WTC11 (cell line): ENCODE measurements at regions not wholly inside any gene's neighbourhood (a gene's known extent, or its start where the extent isn't known, plus 50 kb on each side); places are given as distances from the start of the nearest gene placed in this dataset.

Experiments used
- ATAC-seq: fragments of 200-7000 bp; cut with Tn5 transposase; 2 replicates; pipeline ENCODE4 v1.10.0; 2021; ENCODE audit warnings: mild to moderate bottlenecking, moderate library complexity
- CTCF ChIA-PET: fragments of 300-600 bp; sonication (Branson Sonifier 250); formaldehyde crosslinking; loops from one replicate; lab custom pipeline; 2021; ENCODE audit warnings: antibody characterized with exemption; lab: Charles Lee
- POLR2A ChIA-PET: fragments of 350-600 bp; sonication (Branson Sonifier 250); formaldehyde crosslinking; loops from one replicate; lab custom pipeline; 2021; ENCODE audit warnings: antibody characterized with exemption; lab: Charles Lee
- DNase-seq: peaks from one replicate; pipeline ENCODE4 v3.0.0; 2021; ENCODE audit warnings: low spot score
- H3K27ac Mint-ChIP-seq: 2 replicates; pipeline ENCODE4 v1.8.0; 2021; ENCODE audit warnings: mixed read lengths
- H3K27me3 Mint-ChIP-seq: 2 replicates; pipeline ENCODE4 v1.8.0; 2021; ENCODE audit warnings: low read depth, mild to moderate bottlenecking, moderate library complexity, mixed read lengths
- H3K36me3 Mint-ChIP-seq: 2 replicates; pipeline ENCODE4 v1.8.0; 2021; ENCODE audit warnings: mixed read lengths
- H3K4me1 Mint-ChIP-seq: 2 replicates; pipeline ENCODE4 v1.8.0; 2022; ENCODE audit warnings: mixed read lengths
- H3K4me3 Mint-ChIP-seq: 2 replicates; pipeline ENCODE4 v1.8.0; 2021; ENCODE audit warnings: mild to moderate bottlenecking, moderate library complexity, mixed read lengths
- H3K9me3 Mint-ChIP-seq: 2 replicates; pipeline ENCODE4 v1.8.0; 2021; ENCODE audit warnings: mixed read lengths
- AFF4 ChIP-seq: sonication (generic); formaldehyde crosslinking; IDR thresholded peaks from 2 replicates; pipeline ENCODE4 v1.8.1; 2023; ENCODE audit warnings: mild to moderate bottlenecking, missing genetic modification reagents, borderline replicate concordance
- ARID4B ChIP-seq: sonication (generic); formaldehyde crosslinking; IDR thresholded peaks from 2 replicates; pipeline ENCODE4 v1.8.0; 2023; ENCODE audit warnings: missing genetic modification reagents, mild to moderate bottlenecking, borderline replicate concordance
- ATF3 ChIP-seq: sonication (generic); formaldehyde crosslinking; conservative IDR thresholded peaks from 2 replicates; pipeline ENCODE4 v1.8.1; 2022; ENCODE audit warnings: mild to moderate bottlenecking, missing genetic modification reagents
- CTCF ChIP-seq: fragments of 200-600 bp; IDR thresholded peaks from 2 replicates; pipeline ENCODE4 v1.8.0; 2022; ENCODE audit warnings: antibody characterized with exemption
- EMX1 ChIP-seq: fragments of 250-450 bp; sonication (Bioruptor Pico); IDR thresholded peaks from 2 replicates; pipeline ENCODE4 v1.8.0; 2021; ENCODE audit warnings: mild to moderate bottlenecking
- ERG ChIP-seq: fragments of 250-450 bp; sonication (Bioruptor Pico); IDR thresholded peaks from 2 replicates; pipeline ENCODE4 v1.8.0; 2021; ENCODE audit warnings: mild to moderate bottlenecking
- ESRRA ChIP-seq: sonication (generic); formaldehyde crosslinking; IDR thresholded peaks from 2 replicates; pipeline ENCODE4 v1.8.1; 2022; ENCODE audit warnings: mild to moderate bottlenecking, missing genetic modification reagents, borderline replicate concordance
- NFE2L1 ChIP-seq: sonication (generic); formaldehyde crosslinking; IDR thresholded peaks from 2 replicates; pipeline ENCODE4 v1.8.1; 2023; ENCODE audit warnings: missing genetic modification reagents
- PREB ChIP-seq: sonication (generic); formaldehyde crosslinking; IDR thresholded peaks from 2 replicates; pipeline ENCODE4 v1.8.1; 2022; ENCODE audit warnings: mild to moderate bottlenecking, missing genetic modification reagents, moderate library complexity, borderline replicate concordance
- TEAD4 ChIP-seq: sonication (generic); formaldehyde crosslinking; IDR thresholded peaks from 2 replicates; pipeline ENCODE4 v1.8.0; 2022; ENCODE audit warnings: mild to moderate bottlenecking, missing genetic modification reagents
- USF1 ChIP-seq: sonication (generic); formaldehyde crosslinking; IDR thresholded peaks from 2 replicates; pipeline ENCODE4 v1.8.0; 2022; ENCODE audit warnings: mild to moderate bottlenecking, missing genetic modification reagents
- ZNF138 ChIP-seq: sonication (generic); formaldehyde crosslinking; conservative IDR thresholded peaks from 2 replicates; pipeline ENCODE4 v1.8.1; 2022; ENCODE audit warnings: mild to moderate bottlenecking, moderate library complexity, missing genetic modification reagents
- ZNF263 ChIP-seq: sonication (generic); formaldehyde crosslinking; IDR thresholded peaks from 2 replicates; pipeline ENCODE4 v1.8.1; 2022; ENCODE audit warnings: low read depth, mild to moderate bottlenecking, moderate library complexity, missing genetic modification reagents
- ZNF512 ChIP-seq: sonication (generic); formaldehyde crosslinking; IDR thresholded peaks from 2 replicates; pipeline ENCODE4 v1.8.1; 2022; ENCODE audit warnings: missing genetic modification reagents, borderline replicate concordance
- TF ChIP-seq, protein P1 (sequence below): sonication (generic); formaldehyde crosslinking; IDR thresholded peaks from 2 replicates; pipeline ENCODE4 v1.8.1; 2022; ENCODE audit warnings: mild to moderate bottlenecking, moderate library complexity, missing genetic modification reagents

- TF ChIP-seq ERG (CRISPR knock-in tag) (no peak), EMX1 (CRISPR knock-in tag) (no peak), ATF3 (CRISPR knock-in tag) (no peak), AFF4 (CRISPR knock-in tag) (no peak), USF1 (no peak), ZNF263 (CRISPR knock-in tag) (no peak), ZNF512 (no peak), ESRRA (CRISPR knock-in tag) (no peak)
Measured at GRCh38 chr19:31874313-31874712, 471.1 kb upstream of the ZNF507 start (continued).

- no peak overlapping the region for H3K4me3 Mint-ChIP-seq
- CTCF ChIA-PET, result no interaction called here
- DNase-seq (no peak), ATAC-seq (no peak)
- POLR2A ChIA-PET, result no interaction called here
- no peaks in the 10 kb centered on the region for H3K36me3 Mint-ChIP-seq
- peaks cover 4% of the 10 kb centered on the region; the same call in 1 of the 2 replicates for H3K4me1 Mint-ChIP-seq
- H3K27me3 Mint-ChIP-seq, result no peaks in the 10 kb centered on the region; the same call in 1 of the 2 replicates
- H3K27ac Mint-ChIP-seq, result no peak overlapping the region
- peaks cover 8% of the 10 kb centered on the region for H3K9me3 Mint-ChIP-seq
- no peak for TF ChIP-seq TEAD4 (CRISPR knock-in tag)
- TF ChIP-seq CTCF, result no peak
- TF ChIP-seq ARID4B (CRISPR knock-in tag), result no peak
- no peak for TF ChIP-seq AFF4 (CRISPR knock-in tag)
- no peak for TF ChIP-seq NFE2L1 (CRISPR knock-in tag)
- TF ChIP-seq, protein P1, sequence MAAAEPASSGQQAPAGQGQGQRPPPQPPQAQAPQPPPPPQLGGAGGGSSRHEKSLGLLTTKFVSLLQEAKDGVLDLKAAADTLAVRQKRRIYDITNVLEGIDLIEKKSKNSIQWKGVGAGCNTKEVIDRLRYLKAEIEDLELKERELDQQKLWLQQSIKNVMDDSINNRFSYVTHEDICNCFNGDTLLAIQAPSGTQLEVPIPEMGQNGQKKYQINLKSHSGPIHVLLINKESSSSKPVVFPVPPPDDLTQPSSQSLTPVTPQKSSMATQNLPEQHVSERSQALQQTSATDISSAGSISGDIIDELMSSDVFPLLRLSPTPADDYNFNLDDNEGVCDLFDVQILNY (CRISPR knock-in tag), result no peak
- TF ChIP-seq PREB (CRISPR knock-in tag), result no peak
- TF ChIP-seq ZNF138 (CRISPR knock-in tag), result no peak
Measured at GRCh38 chr19:31875591-31875990, 469.8 kb upstream of the ZNF507 start.
